ENCODE measurements at regions not wholly inside any gene's neighbourhood (a gene's known extent, or its start where the extent isn't known, plus 50 kb on each side); places are given as distances from the start of the nearest gene placed in this dataset.

DNA sequence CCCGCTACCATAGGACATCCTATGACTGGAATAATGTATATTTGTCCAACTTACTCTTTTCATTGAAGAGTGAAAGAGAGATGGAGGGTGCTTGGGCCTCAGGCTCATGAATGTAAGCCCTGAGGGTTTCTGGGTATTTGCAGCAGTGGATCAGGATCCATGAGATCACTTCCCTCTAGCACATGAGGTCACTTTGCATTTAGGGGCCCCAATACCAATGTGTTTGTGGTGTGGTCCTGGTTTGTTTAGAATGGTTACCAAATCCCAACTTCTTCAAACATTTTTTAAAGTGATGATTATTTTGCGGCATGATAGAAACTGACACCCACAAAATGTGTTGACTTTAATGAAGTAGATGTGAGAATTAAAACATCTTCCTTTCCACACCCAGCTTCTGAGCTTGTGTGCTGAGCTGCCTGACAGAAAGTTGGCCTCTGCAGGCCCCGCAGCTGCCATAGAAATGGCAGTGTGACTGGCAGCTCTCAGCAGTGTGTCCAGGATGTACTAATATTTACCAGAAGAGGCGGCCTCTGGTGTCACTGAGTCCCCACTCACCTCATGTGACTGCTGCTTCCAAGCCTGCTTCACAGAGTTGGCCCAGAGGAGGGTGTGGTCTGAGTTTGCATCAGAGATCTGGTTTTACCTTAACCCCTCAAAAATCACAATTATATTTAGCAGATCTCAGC is 447.6 kb upstream of the NPVF start:
- Histone ChIP-seq H3K36me3 (no peaks in the 10 kb centered on the region), H3K9me3 (no peaks in the 10 kb centered on the region), H3K27ac (no peak overlapping the region), H3K4me3 (no peak overlapping the region), H3K27me3 (no peaks in the 10 kb centered on the region), H3K4me1 (peaks cover 0 to 34% (median 17%) of the 10 kb centered on the region in 4 donors)
- no peak for DNase-seq
- intact Hi-C loops (cut with DNase I; ENCODE audit: low total_unique reads): no loop called here
- TF ChIP-seq, protein P1, sequence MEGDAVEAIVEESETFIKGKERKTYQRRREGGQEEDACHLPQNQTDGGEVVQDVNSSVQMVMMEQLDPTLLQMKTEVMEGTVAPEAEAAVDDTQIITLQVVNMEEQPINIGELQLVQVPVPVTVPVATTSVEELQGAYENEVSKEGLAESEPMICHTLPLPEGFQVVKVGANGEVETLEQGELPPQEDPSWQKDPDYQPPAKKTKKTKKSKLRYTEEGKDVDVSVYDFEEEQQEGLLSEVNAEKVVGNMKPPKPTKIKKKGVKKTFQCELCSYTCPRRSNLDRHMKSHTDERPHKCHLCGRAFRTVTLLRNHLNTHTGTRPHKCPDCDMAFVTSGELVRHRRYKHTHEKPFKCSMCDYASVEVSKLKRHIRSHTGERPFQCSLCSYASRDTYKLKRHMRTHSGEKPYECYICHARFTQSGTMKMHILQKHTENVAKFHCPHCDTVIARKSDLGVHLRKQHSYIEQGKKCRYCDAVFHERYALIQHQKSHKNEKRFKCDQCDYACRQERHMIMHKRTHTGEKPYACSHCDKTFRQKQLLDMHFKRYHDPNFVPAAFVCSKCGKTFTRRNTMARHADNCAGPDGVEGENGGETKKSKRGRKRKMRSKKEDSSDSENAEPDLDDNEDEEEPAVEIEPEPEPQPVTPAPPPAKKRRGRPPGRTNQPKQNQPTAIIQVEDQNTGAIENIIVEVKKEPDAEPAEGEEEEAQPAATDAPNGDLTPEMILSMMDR (IDR thresholded peaks at IDR 0.05): no peak

DNA sequence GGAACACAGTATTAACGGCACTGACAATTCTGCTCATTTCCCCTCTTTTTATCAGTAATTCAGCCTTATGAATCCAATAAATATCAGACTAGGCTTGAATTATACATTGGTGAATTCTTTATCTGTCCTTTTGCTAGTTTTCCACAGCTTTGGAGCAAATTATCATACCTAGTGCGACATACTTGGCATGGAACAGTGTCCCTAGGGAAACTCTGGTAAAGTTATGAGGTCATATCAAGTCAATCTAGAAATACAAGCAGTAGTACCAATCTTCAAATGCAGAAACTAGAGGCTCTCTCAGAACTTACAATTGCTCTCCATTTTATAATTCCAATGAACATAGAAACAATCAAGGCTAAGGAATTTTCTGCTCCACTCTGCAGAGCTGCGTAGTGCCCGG is 449.3 kb upstream of the NPVF start:
- Histone ChIP-seq H3K4me3 (no peak overlapping the region), H3K4me1 (peaks cover 0 to 18% (median 9%) of the 10 kb centered on the region in 4 donors), H3K9me3 (no peaks in the 10 kb centered on the region), H3K27me3 (no peaks in the 10 kb centered on the region), H3K27ac (peak overlapping the region; percentile 9 to 41), H3K36me3 (no peaks in the 10 kb centered on the region)
- no peak for DNase-seq
- TF ChIP-seq, protein P1 (IDR thresholded peaks at IDR 0.05): no peak
- intact Hi-C loops (cut with DNase I; ENCODE audit: low total_unique reads): no loop called here

DNA sequence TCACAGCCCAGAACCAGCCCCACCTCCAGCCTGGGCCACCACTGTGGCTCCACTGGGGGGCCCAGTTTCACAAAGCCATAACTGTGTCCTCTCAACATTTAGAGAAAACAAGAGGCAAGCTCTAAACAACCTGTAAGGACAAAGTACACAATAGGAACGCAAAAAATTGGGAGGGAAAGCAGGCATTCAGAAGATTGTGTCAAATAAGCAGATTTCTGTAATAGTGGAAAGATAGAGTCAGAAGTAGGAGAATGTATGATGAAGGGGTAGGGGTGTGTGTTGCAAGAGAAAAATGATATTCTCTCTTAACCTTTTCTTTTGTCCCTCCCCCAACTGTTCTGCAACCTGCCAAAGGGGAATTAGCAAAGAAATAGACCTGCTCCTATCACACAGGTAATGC is 449.9 kb upstream of the NPVF start:
- Histone ChIP-seq H3K4me3 (no peak overlapping the region), H3K36me3 (no peaks in the 10 kb centered on the region), H3K27ac (peak overlapping the region in 1 of 2 donors; percentile 41), H3K27me3 (no peaks in the 10 kb centered on the region), H3K9me3 (no peaks in the 10 kb centered on the region), H3K4me1 (peaks cover 0 to 18% (median 8%) of the 10 kb centered on the region in 4 donors)
- intact Hi-C loops (cut with DNase I; ENCODE audit: low total_unique reads): no loop called here
- no peak for DNase-seq
- TF ChIP-seq, protein P1 (IDR thresholded peaks at IDR 0.05): no peak

GRCh38 chr7:25680636-25681035 is 452.4 kb upstream of the NPVF start:
- Histone ChIP-seq H3K9me3 (no peaks in the 10 kb centered on the region), H3K36me3 (no peaks in the 10 kb centered on the region), H3K4me3 (no peak overlapping the region), H3K27me3 (no peaks in the 10 kb centered on the region), H3K4me1 (peaks cover 0 to 18% (median 8%) of the 10 kb centered on the region in 4 donors), H3K27ac (no peak overlapping the region)
- intact Hi-C loops (cut with DNase I; ENCODE audit: low total_unique reads): no loop called here
- no peak for DNase-seq
- TF ChIP-seq, protein P1 (IDR thresholded peaks at IDR 0.05): no peak

DNA sequence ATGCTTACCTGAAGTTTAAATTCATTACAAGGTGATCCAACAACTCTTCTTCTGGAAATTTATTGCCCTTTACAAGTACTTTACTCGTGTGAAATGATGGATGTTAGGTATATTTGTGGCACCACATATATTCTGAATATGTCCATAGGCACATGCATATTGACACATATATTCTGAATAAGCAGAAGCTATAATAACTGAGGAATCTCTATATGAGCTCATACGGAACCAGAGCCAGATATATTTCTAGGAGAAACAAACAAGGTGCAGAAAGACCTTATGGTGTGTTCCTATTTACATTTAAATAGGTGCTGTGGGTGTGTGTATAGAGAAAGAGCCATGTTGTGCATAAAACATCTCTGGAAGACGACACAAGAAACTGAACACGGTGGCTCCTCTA is 456.1 kb upstream of the NPVF start:
- TF ChIP-seq, protein P1 (IDR thresholded peaks at IDR 0.05): no peak
- Histone ChIP-seq H3K4me3 (no peak overlapping the region), H3K9me3 (no peaks in the 10 kb centered on the region), H3K4me1 (peaks cover 0 to 17% (median 0%) of the 10 kb centered on the region in 4 donors), H3K27me3 (no peaks in the 10 kb centered on the region), H3K27ac (no peak overlapping the region), H3K36me3 (no peaks in the 10 kb centered on the region)
- no peak for DNase-seq
- intact Hi-C loops (cut with DNase I; ENCODE audit: low total_unique reads): no loop called here
